Uterus (tissue), 2 donors: ENCODE measurements at regions not wholly inside any gene's neighbourhood (a gene's known extent, or its start where the extent isn't known, plus 50 kb on each side); places are given as distances from the start of the nearest gene placed in this dataset.

ENCODE experiments used
- CTCF ChIP-seq, 4 experiments: fragments of 200-600 bp in 2 of 4; fragments of 450-650 bp in 2 of 4; sonication (generic) in 2 of 4; IDR thresholded peaks; one replicate each; pipeline ENCODE4 v1.5.1; 2016 to 2019; ENCODE audit warnings: antibody characterized with exemption in 4 of 4, mild to moderate bottlenecking in 2 of 4, moderate library complexity in 1 of 4
- POLR2A ChIP-seq, 2 donors: fragments of 450-650 bp; IDR thresholded peaks; one replicate each; pipeline ENCODE4 v1.6.1; 2016; ENCODE audit warnings: antibody characterized with exemption in 2 of 2, mild to moderate bottlenecking in 1 of 2, moderate library complexity in 1 of 2

- TF ChIP-seq CTCF (IDR thresholded peaks at IDR 0.05) (no peak), POLR2A (IDR thresholded peaks at IDR 0.05) (no peak)
Measured at GRCh38 chr9:80426992-80427391, 855.2 kb downstream of the TLE4 start.
